ENCODE measurements at regions not wholly inside any gene's neighbourhood (a gene's known extent, or its start where the extent isn't known, plus 50 kb on each side); places are given as distances from the start of the nearest gene placed in this dataset.

DNA sequence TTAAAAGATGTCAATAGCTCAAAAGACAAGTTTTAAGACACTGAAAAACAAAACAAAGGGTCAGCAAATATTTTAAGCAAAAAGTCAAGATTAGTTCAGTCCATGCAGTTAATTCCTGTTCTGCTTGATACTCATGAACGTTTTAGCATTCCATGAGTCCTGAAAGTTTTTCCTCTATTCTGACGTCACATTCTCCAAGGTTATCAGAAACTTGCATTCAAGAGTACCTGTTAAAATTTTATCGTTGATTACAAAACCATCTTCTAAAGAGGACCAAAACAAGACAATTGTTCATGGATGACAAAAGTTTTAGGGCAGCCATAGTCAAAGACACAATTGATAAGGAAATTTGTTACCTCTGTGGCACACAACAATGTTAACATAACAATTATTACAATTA, 52.5 kb upstream of the VOPP1 start:
- DNase-seq: no peak

DNA sequence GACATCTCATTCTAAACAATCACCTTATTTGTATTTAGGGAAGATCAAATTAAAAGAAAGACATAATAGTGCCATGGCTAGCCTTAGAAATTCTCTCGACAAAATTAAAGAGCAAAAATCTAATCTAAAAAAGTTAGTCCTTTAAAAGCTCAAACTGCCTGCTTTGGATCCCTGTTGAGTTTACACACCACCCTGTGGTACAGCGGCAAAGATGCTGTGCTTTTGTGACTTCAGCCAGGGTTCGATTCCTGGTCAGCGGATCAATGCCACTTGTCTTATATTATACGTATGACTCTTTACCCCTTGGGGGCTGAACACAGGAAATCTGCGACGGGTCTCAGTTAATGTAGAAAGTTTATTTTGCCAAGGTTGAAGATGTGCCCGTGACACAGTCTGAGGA, 51.3 kb upstream of the VOPP1 start:
- no peak for DNase-seq

DNA sequence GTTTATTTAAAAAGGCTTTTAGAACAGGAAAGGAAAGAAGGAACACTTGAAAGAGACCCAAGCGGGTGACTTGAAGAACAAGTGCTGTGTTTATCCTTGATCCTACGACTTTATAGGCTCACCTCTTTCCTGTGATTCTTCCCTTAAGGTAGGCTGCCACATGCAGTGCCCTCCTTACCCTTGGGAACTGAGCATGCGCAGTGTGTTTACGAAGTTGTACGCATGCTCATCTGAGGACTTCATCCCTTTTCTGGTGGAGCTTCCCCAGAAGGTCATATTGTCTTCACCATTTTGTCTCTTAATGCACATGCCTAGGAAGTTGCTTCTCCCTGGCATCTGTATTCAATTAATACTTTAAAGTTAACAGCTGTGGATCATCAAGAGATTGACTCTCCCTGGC, 49.9 kb upstream of the VOPP1 start:
- DNase-seq: no peak
